Lung (tissue), 11 donors: ENCODE measurements at regions not wholly inside any gene's neighbourhood (a gene's known extent, or its start where the extent isn't known, plus 50 kb on each side); places are given as distances from the start of the nearest gene placed in this dataset.

Experiments
- ATAC-seq: fragments of 200-7000 bp; cut with Tn5 transposase; one replicate; pipeline ENCODE4 v1.9.1; 2020; ENCODE audit warnings: moderate number of reproducible peaks; ENCODE audit not compliant: insufficient read depth, low FRiP score
- DNase-seq, 3 donors: peaks; one replicate each; pipeline ENCODE4 v3.0.0-alpha.2; 2013 to 2017
- H3K27ac ChIP-seq, 2 donors: one replicate each; pipeline ENCODE4 v1.5.1; 2013; ENCODE audit warnings: mild to moderate bottlenecking in 2 of 2, moderate library complexity in 2 of 2, control low read depth in 1 of 2, inconsistent platforms in 1 of 2, low read depth in 1 of 2, low read length in 1 of 2
- H3K27me3 ChIP-seq, 3 donors: one replicate each; pipeline ENCODE4 v1.5.1; 2013; ENCODE audit warnings: low read length in 2 of 3; ENCODE audit not compliant: control insufficient read depth in 3 of 3, insufficient read depth in 3 of 3
- H3K36me3 ChIP-seq, 4 donors: one replicate each; pipeline ENCODE4 v1.5.1; 2013; ENCODE audit warnings: low read length in 4 of 4, mild to moderate bottlenecking in 1 of 4, moderate library complexity in 1 of 4; ENCODE audit not compliant: control insufficient read depth in 4 of 4, insufficient read depth in 4 of 4
- H3K4me1 ChIP-seq, 5 donors: one replicate each; pipeline ENCODE4 v1.5.1; 2013; ENCODE audit warnings: low read length in 5 of 5, mild to moderate bottlenecking in 2 of 5, moderate library complexity in 1 of 5; ENCODE audit not compliant: control insufficient read depth in 5 of 5, insufficient read depth in 5 of 5
- H3K4me3 ChIP-seq: one replicate; pipeline ENCODE4 v1.5.1; 2013; ENCODE audit warnings: mild to moderate bottlenecking, control low read depth, moderate library complexity
- H3K9ac ChIP-seq, 2 donors: one replicate each; pipeline ENCODE4 v1.5.1; 2013; ENCODE audit warnings: low read length in 2 of 2, control low read depth in 1 of 2; ENCODE audit not compliant: insufficient read depth in 1 of 2
- H3K9me3 ChIP-seq, 4 donors: one replicate each; pipeline ENCODE4 v1.5.1; 2013; ENCODE audit warnings: low read length in 3 of 4, mild to moderate bottlenecking in 1 of 4, moderate library complexity in 1 of 4; ENCODE audit not compliant: control insufficient read depth in 4 of 4, insufficient read depth in 3 of 4
- CTCF ChIP-seq: IDR thresholded peaks from 2 replicates; pipeline ENCODE4 v1.5.1; 2012; ENCODE audit warnings: mild to moderate bottlenecking; ENCODE audit errors: control extremely low read depth, extremely low read depth
- WGBS, 2 donors: extraction: QIAGEN DNeasy Blood & Tissue Kit; methylation state at CpG; one replicate each; pipeline ENCODE4 v1.1.7; 2013; 5-methylcytosine and 5-hydroxymethylcytosine counted together
- donor health status: control.
- donor health status: control.
- donor health status: Bipolar disorder and iron deficiency.
- donor health status: healthy.
- donor health status: DM: yes; HTN: yes; CAD: no.

- Histone ChIP-seq H3K36me3 (no peaks in the 10 kb centered on the region), H3K4me1 (peaks cover 0 to 2% (median 0%) of the 10 kb centered on the region in 5 donors), H3K9ac (no peak overlapping the region), H3K4me3 (no peak overlapping the region), H3K27ac (no peak overlapping the region), H3K9me3 (no peaks in the 10 kb centered on the region), H3K27me3 (no peaks in the 10 kb centered on the region)
- DNase-seq: no peak
- ATAC-seq: no peak
- WGBS, 2 donors: 39 to 49% methylated on average over 4 of the region's 4 CpGs
- no peak for TF ChIP-seq CTCF
Observed at GRCh38 chr9:84079994-84080393, 99.4 kb downstream of the RMI1 start.

- 12 to 19% methylated on average over 28 to 29 of the region's 29 CpGs for WGBS, 2 donors
- H3K27ac ChIP-seq: no peak overlapping the region
- no peak for TF ChIP-seq CTCF
- H3K4me1 ChIP-seq: peaks cover 0 to 4% (median 0%) of the 10 kb centered on the region in 5 donors
- no peaks in the 10 kb centered on the region for H3K36me3 ChIP-seq
- ATAC-seq (no peak), DNase-seq (no peak)
- no peak overlapping the region for H3K9ac ChIP-seq
- H3K9me3 ChIP-seq: no peaks in the 10 kb centered on the region
- peaks cover 0 to 26% (median 9%) of the 10 kb centered on the region in 3 donors for H3K27me3 ChIP-seq
- H3K4me3 ChIP-seq: no peak overlapping the region
Observed at GRCh38 chr9:84101964-84102632, 121.5 kb downstream of the RMI1 start.

- ATAC-seq (no peak), DNase-seq (no peak)
- no peak for TF ChIP-seq CTCF
- H3K27me3 ChIP-seq: peaks cover 0 to 26% (median 9%) of the 10 kb centered on the region in 3 donors
- peaks cover 0 to 5% (median 0%) of the 10 kb centered on the region in 5 donors for H3K4me1 ChIP-seq
- H3K9ac ChIP-seq: no peak overlapping the region
- 44 to 46% methylated on average over 1 of the region's 1 CpG for WGBS, 2 donors
- H3K4me3 ChIP-seq: no peak overlapping the region
- H3K36me3 ChIP-seq: no peaks in the 10 kb centered on the region
- H3K27ac ChIP-seq: no peak overlapping the region
- H3K9me3 ChIP-seq: no peaks in the 10 kb centered on the region
Observed at GRCh38 chr9:84103651-84104377, 123.2 kb downstream of the RMI1 start.
